CD4-positive, CD25-positive, alpha-beta regulatory T cell (primary cell): ENCODE measurements at regions not wholly inside any gene's neighbourhood (a gene's known extent, or its start where the extent isn't known, plus 50 kb on each side); places are given as distances from the start of the nearest gene placed in this dataset.
A peak's percentile ranks its signal among the peaks of the same experiment; 100 is the strongest.

Source experiments
- ATAC-seq, 2 donors: fragments of 150-1000 bp; cut with Tn5 transposase; one replicate each; pipeline ENCODE4 v1.10.0; 2021; ENCODE audit warnings: low read depth in 2 of 2, moderate number of reproducible peaks in 2 of 2, moderate library complexity in 1 of 2
- DNase-seq, 3 donors: peaks; one replicate each; pipeline versions ENCODE4 v3.0.0 to v3.0.0-alpha.2; 2012 to 2022; ENCODE audit warnings: mixed read lengths in 1 of 3
- H3K27ac ChIP-seq: one replicate; pipeline ENCODE4 v1.7.0; 2013; ENCODE audit warnings: mild to moderate bottlenecking, low read length; ENCODE audit not compliant: insufficient read depth, poor library complexity, severe bottlenecking
- H3K27me3 ChIP-seq: one replicate; pipeline ENCODE4 v1.7.0; 2013; ENCODE audit warnings: low read length; ENCODE audit not compliant: control insufficient read depth, insufficient read depth
- H3K36me3 ChIP-seq: one replicate; pipeline ENCODE4 v1.7.0; 2013; ENCODE audit warnings: mild to moderate bottlenecking, low read length, moderate library complexity; ENCODE audit not compliant: control insufficient read depth, insufficient read depth
- H3K4me1 ChIP-seq: 2 replicates; pipeline ENCODE4 v1.7.0; 2013; ENCODE audit warnings: mild to moderate bottlenecking, low read length; ENCODE audit not compliant: insufficient read depth, control insufficient read depth, poor library complexity, severe bottlenecking
- H3K4me3 ChIP-seq: one replicate; pipeline ENCODE4 v1.7.0; 2013; ENCODE audit warnings: low read depth, mild to moderate bottlenecking, low read length, moderate library complexity
- H3K9me3 ChIP-seq, 2 experiments: 1 replicate in 1 of 2; 2 replicates in 1 of 2; pipeline ENCODE4 v1.7.0; 2013; ENCODE audit warnings: low read length in 2 of 2, mild to moderate bottlenecking in 1 of 2, moderate library complexity in 1 of 2; ENCODE audit not compliant: control insufficient read depth in 2 of 2
- H3K27ac Mint-ChIP-seq, 3 donors: one replicate each; pipeline ENCODE4 v1.8.0; 2020 to 2022; ENCODE audit warnings: mild to moderate bottlenecking in 3 of 3, mixed read lengths in 3 of 3, moderate library complexity in 2 of 3
- H3K27me3 Mint-ChIP-seq: one replicate; pipeline ENCODE4 v1.8.0; 2022; ENCODE audit warnings: mild to moderate bottlenecking, mixed read lengths
- H3K36me3 Mint-ChIP-seq: one replicate; pipeline ENCODE4 v1.8.0; 2020; ENCODE audit warnings: mixed read lengths
- H3K4me1 Mint-ChIP-seq, 4 donors: one replicate each; pipeline ENCODE4 v1.8.0; 2020 to 2022; ENCODE audit warnings: mixed read lengths in 4 of 4, mild to moderate bottlenecking in 1 of 4
- H3K4me3 Mint-ChIP-seq, 4 donors: one replicate each; pipeline ENCODE4 v1.8.0; 2020 to 2022; ENCODE audit warnings: mild to moderate bottlenecking in 4 of 4, mixed read lengths in 4 of 4, moderate library complexity in 3 of 4
- H3K9me3 Mint-ChIP-seq, 7 donors: one replicate each; pipeline ENCODE4 v1.8.0; 2020 to 2022; ENCODE audit warnings: mixed read lengths in 7 of 7, mild to moderate bottlenecking in 3 of 7, moderate library complexity in 2 of 7

- no peak overlapping the region for H3K4me3 ChIP-seq
- no peaks in the 10 kb centered on the region for H3K27me3 ChIP-seq
- H3K27ac ChIP-seq = no peak overlapping the region
- Mint-ChIP-seq H3K36me3 (no peaks in the 10 kb centered on the region), H3K9me3 (peaks cover 0 to 6% (median 2%) of the 10 kb centered on the region in 7 donors), H3K4me3 (no peak overlapping the region), H3K27me3 (no peaks in the 10 kb centered on the region), H3K27ac (no peak overlapping the region), H3K4me1 (no peaks in the 10 kb centered on the region)
- H3K36me3 ChIP-seq = no peaks in the 10 kb centered on the region
- H3K9me3 ChIP-seq = no peaks in the 10 kb centered on the region
- no peaks in the 10 kb centered on the region for H3K4me1 ChIP-seq
- DNase-seq = no peak
- ATAC-seq = no peak
Measured at GRCh38 chr1:58287894-58288623, 258.5 kb downstream of the OMA1 start.

GRCh38 chr1:58284225-58284510 is 262.4 kb downstream of the OMA1 start:
- H3K36me3 Mint-ChIP-seq = no peaks in the 10 kb centered on the region
- Histone ChIP-seq H3K27me3 (no peaks in the 10 kb centered on the region), H3K4me3 (no peak overlapping the region), H3K36me3 (no peaks in the 10 kb centered on the region), H3K27ac (no peak overlapping the region), H3K4me1 (no peaks in the 10 kb centered on the region), H3K9me3 (no peaks in the 10 kb centered on the region)
- H3K27ac Mint-ChIP-seq = no peak overlapping the region
- no peaks in the 10 kb centered on the region for H3K4me1 Mint-ChIP-seq
- H3K9me3 Mint-ChIP-seq = peaks cover 0 to 3% (median 2%) of the 10 kb centered on the region in 7 donors
- DNase-seq = no peak
- H3K4me3 Mint-ChIP-seq = no peak overlapping the region
- H3K27me3 Mint-ChIP-seq = no peaks in the 10 kb centered on the region
- ATAC-seq = no peak

DNA sequence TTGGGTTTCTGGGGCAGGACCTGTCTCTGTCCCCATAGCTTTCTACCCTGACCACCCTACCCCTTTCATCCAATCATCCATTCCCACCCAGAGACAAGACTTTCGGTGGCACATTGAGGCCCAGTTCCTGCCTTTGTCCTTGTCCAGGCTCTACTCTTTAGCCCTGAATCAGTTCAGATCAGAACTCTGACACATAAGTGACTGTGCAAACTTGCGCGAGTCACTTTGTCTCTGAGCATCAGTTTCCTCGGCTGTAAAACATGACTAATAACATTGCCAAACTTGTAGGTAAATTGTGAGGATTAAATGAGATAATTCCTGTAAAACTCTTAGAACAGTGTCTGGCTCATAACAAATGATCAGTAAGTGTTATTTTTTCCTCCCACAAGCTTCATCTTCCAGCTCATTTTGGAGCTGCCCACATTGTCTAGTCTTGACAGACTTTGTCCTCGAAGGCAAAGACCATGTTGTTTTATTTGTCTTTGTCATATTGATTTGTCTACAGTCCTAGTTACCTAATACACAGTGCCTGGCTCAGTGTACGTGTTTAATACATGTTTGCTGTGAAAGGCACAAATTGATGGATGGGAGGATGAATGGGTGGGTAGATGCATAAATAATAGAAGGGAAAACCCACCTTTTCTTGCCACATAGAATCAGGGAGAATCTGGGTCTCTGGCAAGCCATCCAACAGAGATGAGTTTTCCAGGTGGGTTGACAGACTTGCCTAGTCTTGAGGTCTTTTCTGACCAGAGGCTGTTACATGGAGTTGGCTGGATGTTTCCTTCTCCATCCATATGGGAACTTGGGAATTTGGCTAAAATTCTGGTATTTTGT is 262.9 kb downstream of the OMA1 start:
- Mint-ChIP-seq H3K36me3 (no peaks in the 10 kb centered on the region), H3K4me1 (no peaks in the 10 kb centered on the region), H3K27ac (no peak overlapping the region), H3K27me3 (no peaks in the 10 kb centered on the region), H3K4me3 (no peak overlapping the region), H3K9me3 (peaks cover 0 to 3% (median 2%) of the 10 kb centered on the region in 7 donors)
- Histone ChIP-seq H3K4me3 (no peak overlapping the region), H3K27me3 (no peaks in the 10 kb centered on the region), H3K9me3 (no peaks in the 10 kb centered on the region), H3K4me1 (no peaks in the 10 kb centered on the region), H3K27ac (no peak overlapping the region), H3K36me3 (no peaks in the 10 kb centered on the region)
- ATAC-seq (no peak), DNase-seq (no peak)

- Histone ChIP-seq H3K9me3 (no peaks in the 10 kb centered on the region), H3K4me1 (no peaks in the 10 kb centered on the region), H3K36me3 (no peaks in the 10 kb centered on the region), H3K4me3 (no peak overlapping the region), H3K27ac (no peak overlapping the region), H3K27me3 (no peaks in the 10 kb centered on the region)
- ATAC-seq = no peak
- DNase-seq = no peak
- H3K4me3 Mint-ChIP-seq = no peak overlapping the region
- H3K27ac Mint-ChIP-seq = no peak overlapping the region
- H3K36me3 Mint-ChIP-seq = peaks cover 5% of the 10 kb centered on the region
- H3K4me1 Mint-ChIP-seq = no peaks in the 10 kb centered on the region
- peaks cover 0 to 5% (median 0%) of the 10 kb centered on the region in 7 donors for H3K9me3 Mint-ChIP-seq
- H3K27me3 Mint-ChIP-seq = no peaks in the 10 kb centered on the region
Measured at GRCh38 chr1:58282623-58283387, 263.7 kb downstream of the OMA1 start.

DNA sequence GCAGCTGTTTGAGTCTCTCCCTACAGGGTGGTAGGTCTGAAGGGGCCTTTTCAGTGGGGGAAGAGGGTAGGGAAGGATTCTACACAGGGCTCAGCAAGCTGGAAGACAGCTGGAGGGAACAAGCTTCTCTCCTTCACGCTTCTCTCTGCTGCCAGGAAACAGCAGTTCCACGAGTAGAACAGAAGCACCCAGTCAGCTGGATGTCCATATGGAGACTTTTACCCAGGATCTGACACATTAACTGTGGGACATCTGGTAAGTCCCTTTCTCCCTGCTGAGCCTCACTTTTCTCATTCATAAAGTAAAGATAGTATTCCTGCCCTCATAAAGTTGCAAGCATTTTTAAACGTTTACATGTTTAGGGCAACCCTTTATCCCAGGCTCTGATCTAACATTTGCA is 280.3 kb downstream of the OMA1 start:
- Mint-ChIP-seq H3K36me3 (no peaks in the 10 kb centered on the region), H3K4me3 (no peak overlapping the region), H3K4me1 (no peaks in the 10 kb centered on the region), H3K27ac (no peak overlapping the region), H3K9me3 (peaks cover 0 to 8% (median 0%) of the 10 kb centered on the region in 7 donors), H3K27me3 (no peaks in the 10 kb centered on the region)
- Histone ChIP-seq H3K9me3 (no peaks in the 10 kb centered on the region), H3K4me3 (no peak overlapping the region), H3K4me1 (no peaks in the 10 kb centered on the region), H3K36me3 (no peaks in the 10 kb centered on the region), H3K27me3 (no peaks in the 10 kb centered on the region), H3K27ac (no peak overlapping the region)
- no peak for ATAC-seq
- no peak for DNase-seq

DNA sequence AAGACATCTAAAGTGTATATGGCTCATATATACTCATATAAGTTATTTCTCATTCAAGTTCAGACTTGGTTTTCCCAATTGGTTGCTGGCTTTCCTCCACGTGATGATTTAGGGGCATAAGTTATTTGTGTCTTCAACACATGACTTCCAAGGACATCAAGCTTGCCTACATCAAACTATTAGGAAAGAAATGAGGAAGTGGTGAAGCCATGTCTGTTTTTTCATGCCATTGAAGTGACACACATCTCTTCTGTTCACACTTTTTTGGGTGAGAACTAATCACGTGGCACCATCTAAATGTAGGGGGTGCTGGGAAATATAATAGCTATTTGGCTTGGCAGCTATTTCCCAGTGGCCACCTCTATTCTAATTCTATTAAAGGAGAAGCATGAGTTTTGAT is 282.1 kb downstream of the OMA1 start:
- no peaks in the 10 kb centered on the region for H3K4me1 ChIP-seq
- DNase-seq (no peak), ATAC-seq (no peak)
- no peaks in the 10 kb centered on the region for H3K9me3 ChIP-seq
- Mint-ChIP-seq H3K9me3 (peaks cover 0 to 8% (median 0%) of the 10 kb centered on the region in 7 donors), H3K36me3 (no peaks in the 10 kb centered on the region), H3K27ac (peak overlapping the region in 1 of 3 donors; percentile 34), H3K27me3 (no peaks in the 10 kb centered on the region), H3K4me1 (no peaks in the 10 kb centered on the region), H3K4me3 (no peak overlapping the region)
- H3K27me3 ChIP-seq = no peaks in the 10 kb centered on the region
- no peak overlapping the region for H3K4me3 ChIP-seq
- no peaks in the 10 kb centered on the region for H3K36me3 ChIP-seq
- H3K27ac ChIP-seq = no peak overlapping the region

DNA sequence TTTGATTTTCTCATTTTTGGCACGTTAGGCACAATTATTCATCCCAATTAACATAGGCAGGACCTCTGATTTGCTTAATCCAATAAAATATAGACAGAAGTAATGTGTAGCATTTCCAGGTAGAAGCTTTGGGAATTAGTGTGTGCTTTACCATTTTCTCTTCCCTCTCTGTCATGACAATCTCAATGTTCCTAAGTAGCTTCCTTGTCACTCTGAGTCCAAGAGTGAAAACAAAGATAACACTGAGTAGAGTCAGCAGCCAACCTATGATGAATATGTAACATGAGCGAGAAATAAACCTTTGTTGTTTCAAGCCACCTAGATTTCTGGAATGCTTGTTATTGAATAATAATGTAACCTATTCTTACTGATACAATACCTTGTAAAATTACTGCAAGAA is 283.8 kb downstream of the OMA1 start:
- Histone ChIP-seq H3K9me3 (no peaks in the 10 kb centered on the region), H3K27ac (no peak overlapping the region), H3K4me1 (no peaks in the 10 kb centered on the region), H3K4me3 (no peak overlapping the region), H3K36me3 (no peaks in the 10 kb centered on the region), H3K27me3 (no peaks in the 10 kb centered on the region)
- no peaks in the 10 kb centered on the region for H3K36me3 Mint-ChIP-seq
- H3K27ac Mint-ChIP-seq = no peak overlapping the region
- H3K27me3 Mint-ChIP-seq = no peaks in the 10 kb centered on the region
- H3K9me3 Mint-ChIP-seq = peaks cover 0 to 7% (median 0%) of the 10 kb centered on the region in 7 donors
- no peak for ATAC-seq
- DNase-seq = no peak
- no peak overlapping the region for H3K4me3 Mint-ChIP-seq
- no peaks in the 10 kb centered on the region for H3K4me1 Mint-ChIP-seq
